ENCODE measurements at regions not wholly inside any gene's neighbourhood (a gene's known extent, or its start where the extent isn't known, plus 50 kb on each side); places are given as distances from the start of the nearest gene placed in this dataset.

DNA sequence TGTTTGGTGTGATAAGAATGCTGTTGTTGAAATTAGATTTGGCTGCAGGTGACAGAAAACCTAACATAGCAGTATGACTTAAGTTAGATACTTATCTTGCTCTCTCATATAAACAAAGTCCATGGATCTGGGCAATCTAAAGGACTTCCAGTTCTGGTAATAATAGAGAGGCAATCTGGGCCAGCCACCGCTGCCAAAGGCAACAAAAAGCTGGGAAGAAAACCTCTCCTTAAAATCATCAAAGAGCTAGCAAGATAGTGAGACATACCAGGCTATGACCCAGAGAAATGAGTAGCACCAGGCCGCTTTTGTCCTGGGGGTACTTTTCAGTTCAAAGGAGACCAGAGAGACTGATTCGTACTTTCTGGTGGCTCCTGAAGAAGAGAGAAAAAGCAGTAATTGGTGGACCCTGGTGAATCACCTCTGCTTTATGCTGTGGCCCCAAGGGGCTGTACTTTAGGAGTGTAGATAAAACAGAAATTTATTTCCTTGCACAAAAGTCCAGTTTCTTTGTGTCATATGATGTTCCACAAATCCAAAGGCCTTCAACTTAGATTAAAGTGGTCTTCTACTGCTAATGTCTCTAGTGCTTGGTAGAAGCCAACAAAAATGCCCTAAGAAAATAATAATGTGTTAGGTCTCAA, 125.4 kb downstream of the TBX19 start:
- no peak for DNase-seq (ENCODE audit: low spot score)
- H3K4me3 ChIP-seq (replicated peaks in 1 of 3; ENCODE audit: insufficient read depth in 1 of 3, low read depth in 2 of 3, low read length in 3 of 3), result no peak overlapping the region
- no peaks in the 10 kb centered on the region for H4K20me1 ChIP-seq (ENCODE audit: insufficient read depth, low read length)
- WGBS (ENCODE audit: low lambda C conversion rate), result 97% methylated on average over 3 of the region's 3 CpGs
- H3K9me3 ChIP-seq (ENCODE audit: low read length), result no peaks in the 10 kb centered on the region
- H3K4me1 ChIP-seq (ENCODE audit: insufficient read depth, low read length), result no peaks in the 10 kb centered on the region
- TF ChIP-seq, protein P1, sequence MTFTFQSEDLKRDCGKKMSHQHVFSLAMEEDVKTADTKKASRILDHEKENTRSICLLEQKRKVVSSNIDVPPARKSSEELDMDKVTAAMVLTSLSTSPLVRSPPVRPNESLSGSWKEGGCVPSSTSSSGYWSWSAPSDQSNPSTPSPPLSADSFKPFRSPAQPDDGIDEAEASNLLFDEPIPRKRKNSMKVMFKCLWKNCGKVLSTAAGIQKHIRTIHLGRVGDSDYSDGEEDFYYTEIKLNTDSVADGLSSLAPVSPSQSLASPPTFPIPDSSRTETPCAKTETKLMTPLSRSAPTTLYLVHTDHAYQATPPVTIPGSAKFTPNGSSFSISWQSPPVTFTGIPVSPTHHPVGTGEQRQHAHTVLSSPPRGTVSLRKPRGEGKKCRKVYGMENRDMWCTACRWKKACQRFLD (CRISPR knock-in tag; IDR thresholded peaks at IDR 0.05; ENCODE audit: borderline replicate concordance), result no peak
- TF ChIP-seq ZNF496 (CRISPR knock-in tag; IDR thresholded peaks at IDR 0.05; ENCODE audit: insufficient replicate concordance), result no peak
- no peak for TF ChIP-seq ELF3 (CRISPR knock-in tag; IDR thresholded peaks at IDR 0.05)
- TF ChIP-seq MIER3 (CRISPR knock-in tag; IDR thresholded peaks at IDR 0.05; ENCODE audit: borderline replicate concordance), result no peak
- TF ChIP-seq, protein P2, sequence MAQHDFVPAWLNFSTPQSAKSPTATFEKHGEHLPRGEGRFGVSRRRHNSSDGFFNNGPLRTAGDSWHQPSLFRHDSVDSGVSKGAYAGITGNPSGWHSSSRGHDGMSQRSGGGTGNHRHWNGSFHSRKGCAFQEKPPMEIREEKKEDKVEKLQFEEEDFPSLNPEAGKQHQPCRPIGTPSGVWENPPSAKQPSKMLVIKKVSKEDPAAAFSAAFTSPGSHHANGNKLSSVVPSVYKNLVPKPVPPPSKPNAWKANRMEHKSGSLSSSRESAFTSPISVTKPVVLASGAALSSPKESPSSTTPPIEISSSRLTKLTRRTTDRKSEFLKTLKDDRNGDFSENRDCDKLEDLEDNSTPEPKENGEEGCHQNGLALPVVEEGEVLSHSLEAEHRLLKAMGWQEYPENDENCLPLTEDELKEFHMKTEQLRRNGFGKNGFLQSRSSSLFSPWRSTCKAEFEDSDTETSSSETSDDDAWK (CRISPR knock-in tag; IDR thresholded peaks at IDR 0.05), result no peak
- TF ChIP-seq, protein P3, sequence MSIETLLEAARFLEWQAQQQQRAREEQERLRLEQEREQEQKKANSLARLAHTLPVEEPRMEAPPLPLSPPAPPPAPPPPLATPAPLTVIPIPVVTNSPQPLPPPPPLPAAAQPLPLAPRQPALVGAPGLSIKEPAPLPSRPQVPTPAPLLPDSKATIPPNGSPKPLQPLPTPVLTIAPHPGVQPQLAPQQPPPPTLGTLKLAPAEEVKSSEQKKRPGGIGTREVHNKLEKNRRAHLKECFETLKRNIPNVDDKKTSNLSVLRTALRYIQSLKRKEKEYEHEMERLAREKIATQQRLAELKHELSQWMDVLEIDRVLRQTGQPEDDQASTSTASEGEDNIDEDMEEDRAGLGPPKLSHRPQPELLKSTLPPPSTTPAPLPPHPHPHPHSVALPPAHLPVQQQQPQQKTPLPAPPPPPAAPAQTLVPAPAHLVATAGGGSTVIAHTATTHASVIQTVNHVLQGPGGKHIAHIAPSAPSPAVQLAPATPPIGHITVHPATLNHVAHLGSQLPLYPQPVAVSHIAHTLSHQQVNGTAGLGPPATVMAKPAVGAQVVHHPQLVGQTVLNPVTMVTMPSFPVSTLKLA (IDR thresholded peaks at IDR 0.05), result no peak
- no peak for TF ChIP-seq MED13 (CRISPR knock-in tag; IDR thresholded peaks at IDR 0.05)
- TF ChIP-seq, protein P4, sequence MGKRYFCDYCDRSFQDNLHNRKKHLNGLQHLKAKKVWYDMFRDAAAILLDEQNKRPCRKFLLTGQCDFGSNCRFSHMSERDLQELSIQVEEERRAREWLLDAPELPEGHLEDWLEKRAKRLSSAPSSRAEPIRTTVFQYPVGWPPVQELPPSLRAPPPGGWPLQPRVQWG (CRISPR knock-in tag; IDR thresholded peaks at IDR 0.05; ENCODE audit: borderline replicate concordance, low read depth), result no peak
- TF ChIP-seq ZMAT3 (CRISPR knock-in tag; conservative IDR thresholded peaks at IDR 0.05), result no peak
- TF ChIP-seq, protein P5, sequence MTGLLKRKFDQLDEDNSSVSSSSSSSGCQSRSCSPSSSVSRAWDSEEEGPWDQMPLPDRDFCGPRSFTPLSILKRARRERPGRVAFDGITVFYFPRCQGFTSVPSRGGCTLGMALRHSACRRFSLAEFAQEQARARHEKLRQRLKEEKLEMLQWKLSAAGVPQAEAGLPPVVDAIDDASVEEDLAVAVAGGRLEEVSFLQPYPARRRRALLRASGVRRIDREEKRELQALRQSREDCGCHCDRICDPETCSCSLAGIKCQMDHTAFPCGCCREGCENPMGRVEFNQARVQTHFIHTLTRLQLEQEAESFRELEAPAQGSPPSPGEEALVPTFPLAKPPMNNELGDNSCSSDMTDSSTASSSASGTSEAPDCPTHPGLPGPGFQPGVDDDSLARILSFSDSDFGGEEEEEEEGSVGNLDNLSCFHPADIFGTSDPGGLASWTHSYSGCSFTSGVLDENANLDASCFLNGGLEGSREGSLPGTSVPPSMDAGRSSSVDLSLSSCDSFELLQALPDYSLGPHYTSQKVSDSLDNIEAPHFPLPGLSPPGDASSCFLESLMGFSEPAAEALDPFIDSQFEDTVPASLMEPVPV (CRISPR knock-in tag; IDR thresholded peaks at IDR 0.05), result no peak
- TF ChIP-seq SALL2 (CRISPR knock-in tag; IDR thresholded peaks at IDR 0.05), result no peak
- no peak for TF ChIP-seq FOXO1 (CRISPR knock-in tag; IDR thresholded peaks at IDR 0.05)
- in situ Hi-C loops (cut with HindIII; ENCODE audit: extremely low pct_ligation_motif_present, low pct_unique_long_range_greater_than_20kb) (no loop called here), intact Hi-C loops (cut with micrococcal nuclease; ENCODE audit: unreplicated experiment) (no loop called here)
- peaks cover 0 to 2% of the 10 kb centered on the region in 2 experiments; a peak in 1 of 5 replicates for H3K36me3 ChIP-seq (replicated peaks in 1 of 2; ENCODE audit: control insufficient read depth in 1 of 2, insufficient read depth in 2 of 2, low read length in 2 of 2)
- no peak overlapping the region for H3K9ac ChIP-seq (ENCODE audit: insufficient read depth, low read depth, low read length)
- ChIA-PET POLR2A (no interaction called here), CTCF (ENCODE audit: low intra/inter-chr PET ratio, low total read pairs) (no interaction called here)
- H3K27ac ChIP-seq (ENCODE audit: extremely low read length, insufficient read depth, low read length), result no peak overlapping the region
- no peaks in the 10 kb centered on the region for H3K27me3 ChIP-seq (ENCODE audit: control insufficient read depth in 1 of 2, insufficient read depth in 2 of 2, low read length in 2 of 2)
- FAIRE-seq, result no peak
- BruUV-seq (replicated peaks), result no TSS peak
- ATAC-seq, result no peak
- no peak overlapping the region for H2AFZ ChIP-seq (ENCODE audit: low read length)
- no peak overlapping the region for H3K4me2 ChIP-seq (ENCODE audit: low read depth, low read length)
- H3K79me2 ChIP-seq (ENCODE audit: insufficient read depth, low read length), result peaks cover 7% of the 10 kb centered on the region
